Activated CD4-positive, alpha-beta memory T cell treated with anti-CD3 and anti-CD28 coated beads, Interleukin-2, amount 10 ng/mL, durations not matched to agents 7 days and 5 days (primary cell): ENCODE measurements at regions not wholly inside any gene's neighbourhood (a gene's known extent, or its start where the extent isn't known, plus 50 kb on each side); places are given as distances from the start of the nearest gene placed in this dataset.
A peak's percentile ranks its signal among the peaks of the same experiment; 100 is the strongest.

Source experiments
- CTCF ChIA-PET: fragments of 350-600 bp; sonication (Branson Sonifier 250); formaldehyde crosslinking; loops from one replicate; lab custom pipeline; 2021; ENCODE audit warnings: antibody characterized with exemption, inconsistent platforms; lab: Charles Lee
- POLR2A ChIA-PET: fragments of 350-600 bp; sonication (Branson Sonifier 250); formaldehyde crosslinking; loops from one replicate; lab custom pipeline; 2021; ENCODE audit warnings: antibody characterized with exemption; lab: Charles Lee
- DNase-seq: peaks from one replicate; pipeline ENCODE4 v3.0.0-alpha.2; 2020
- H3K27ac Mint-ChIP-seq: one replicate; pipeline ENCODE4 v1.8.0; 2021; ENCODE audit warnings: mild to moderate bottlenecking, mixed read lengths
- H3K27me3 Mint-ChIP-seq: one replicate; pipeline ENCODE4 v1.8.0; 2021; ENCODE audit warnings: mixed read lengths
- H3K36me3 Mint-ChIP-seq: one replicate; pipeline ENCODE4 v1.8.0; 2021; ENCODE audit warnings: low read depth, mixed read lengths
- H3K4me1 Mint-ChIP-seq: one replicate; pipeline ENCODE4 v1.8.0; 2021; ENCODE audit warnings: mixed read lengths
- H3K4me3 Mint-ChIP-seq: one replicate; pipeline ENCODE4 v1.8.0; 2021; ENCODE audit warnings: mild to moderate bottlenecking, mixed read lengths
- H3K9me3 Mint-ChIP-seq: one replicate; pipeline ENCODE4 v1.8.0; 2021; ENCODE audit warnings: mixed read lengths

DNA sequence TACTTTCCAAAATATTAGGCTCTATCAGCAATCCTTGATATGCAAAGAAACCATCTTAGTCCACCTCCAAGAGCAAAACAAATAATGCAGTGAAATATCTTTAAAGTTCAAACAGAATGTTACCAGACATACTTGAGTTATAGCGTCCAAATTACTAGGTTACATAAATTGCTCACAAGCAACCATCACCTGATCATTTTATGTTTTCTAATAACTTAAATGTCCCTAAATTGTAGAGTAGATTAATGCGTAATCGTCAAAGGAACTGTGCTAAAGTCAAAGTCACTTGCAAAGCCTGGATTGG is 350.6 kb upstream of the ARGLU1 start:
- DNase-seq: no peak
- POLR2A ChIA-PET: no interaction called here
- H3K4me3 Mint-ChIP-seq: no peak overlapping the region
- H3K4me1 Mint-ChIP-seq: peaks cover 8% of the 10 kb centered on the region
- CTCF ChIA-PET: interaction anchor here (0.8 to 1.1 kb wide), 2 partner anchors 16 to 233 kb away, joined by 3 read pairs; no protein-coding TSS in a partner anchor
- H3K27ac Mint-ChIP-seq: no peak overlapping the region
- H3K27me3 Mint-ChIP-seq: peaks cover 12% of the 10 kb centered on the region
- H3K9me3 Mint-ChIP-seq: no peaks in the 10 kb centered on the region
- no peaks in the 10 kb centered on the region for H3K36me3 Mint-ChIP-seq

DNA sequence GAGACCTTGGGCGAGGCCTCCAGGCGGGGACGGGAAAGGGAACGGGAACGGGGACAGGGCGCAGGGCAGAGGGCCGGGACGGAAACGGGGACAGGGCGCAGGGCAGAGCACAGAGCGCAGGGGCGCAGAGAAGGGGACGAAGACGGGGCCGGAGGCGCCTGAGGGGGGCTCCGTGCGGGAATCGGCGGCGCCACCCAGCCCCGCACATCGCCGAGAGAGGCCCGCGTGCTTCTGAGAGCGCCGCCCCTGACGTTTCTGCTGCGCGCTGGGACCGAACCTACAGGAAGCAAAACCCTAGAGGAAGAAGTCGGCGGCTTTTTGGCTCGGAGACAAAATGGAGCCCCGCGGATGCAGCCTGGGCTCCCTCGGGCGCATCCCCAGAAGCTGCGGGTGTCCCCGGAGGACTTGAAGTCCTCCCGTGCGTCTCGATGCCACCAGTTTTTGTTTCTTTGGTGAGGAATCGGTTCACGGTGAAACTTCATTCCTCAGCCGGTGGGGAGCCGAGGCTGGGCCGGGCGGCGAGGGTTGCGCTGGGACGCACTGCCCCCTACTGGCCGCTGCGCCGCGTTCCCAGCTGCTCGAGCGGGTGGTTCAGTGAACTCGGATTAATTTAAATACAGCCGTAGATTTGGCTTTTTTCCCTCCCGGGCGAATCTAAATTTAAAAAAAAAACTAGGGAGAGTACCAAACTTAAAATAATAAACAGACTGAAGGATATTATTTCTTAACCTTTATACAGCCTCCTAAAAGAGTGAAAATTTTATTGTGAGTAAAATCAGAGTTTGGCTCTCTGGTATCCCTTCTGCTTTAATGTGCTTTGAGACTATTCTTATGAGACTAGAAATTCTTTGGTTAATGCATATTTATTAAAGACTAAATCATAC is 350.0 kb upstream of the ARGLU1 start:
- Mint-ChIP-seq H3K9me3 (no peaks in the 10 kb centered on the region), H3K36me3 (no peaks in the 10 kb centered on the region), H3K4me1 (peaks cover 8% of the 10 kb centered on the region), H3K4me3 (peak overlapping the region; percentile 72), H3K27me3 (peaks cover 12% of the 10 kb centered on the region), H3K27ac (no peak overlapping the region)
- peak; percentile 72 for DNase-seq
- CTCF ChIA-PET: interaction anchor here (0.8 to 1.1 kb wide), 2 partner anchors 15 to 232 kb away, joined by 3 read pairs; no protein-coding TSS in a partner anchor
- POLR2A ChIA-PET: no interaction called here

DNA sequence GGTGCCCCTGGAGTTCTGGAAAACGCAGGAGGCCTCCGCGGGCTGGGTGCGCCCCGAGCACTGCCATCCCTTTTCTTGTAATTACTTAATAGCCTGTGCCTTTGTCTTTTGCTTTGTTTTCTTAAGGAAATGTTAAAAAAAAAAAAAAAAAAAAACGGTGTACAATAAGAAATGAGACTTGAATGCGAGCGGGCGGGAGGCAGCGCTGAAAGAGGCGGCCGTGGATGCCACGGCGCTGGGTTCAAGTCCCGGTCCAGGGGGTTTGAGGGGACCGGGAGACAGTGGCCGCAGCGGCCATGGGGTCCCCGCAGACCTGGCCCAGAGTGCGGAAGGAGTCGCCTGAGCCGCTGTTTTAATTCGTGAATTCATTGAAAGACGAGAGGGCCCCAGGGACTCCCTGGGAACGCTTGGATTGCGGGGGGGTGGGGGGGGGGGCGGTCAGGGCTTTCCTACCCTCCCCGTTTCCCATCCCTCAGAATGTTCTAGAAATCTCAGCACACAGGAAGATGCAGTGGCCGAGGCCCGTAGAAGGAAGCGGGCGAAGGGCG is 349.2 kb upstream of the ARGLU1 start:
- peaks cover 8% of the 10 kb centered on the region for H3K4me1 Mint-ChIP-seq
- no peak overlapping the region for H3K27ac Mint-ChIP-seq
- POLR2A ChIA-PET: no interaction called here
- DNase-seq: no peak
- CTCF ChIA-PET: no interaction called here
- H3K9me3 Mint-ChIP-seq: no peaks in the 10 kb centered on the region
- H3K36me3 Mint-ChIP-seq: no peaks in the 10 kb centered on the region
- H3K27me3 Mint-ChIP-seq: peaks cover 12% of the 10 kb centered on the region
- no peak overlapping the region for H3K4me3 Mint-ChIP-seq

DNA sequence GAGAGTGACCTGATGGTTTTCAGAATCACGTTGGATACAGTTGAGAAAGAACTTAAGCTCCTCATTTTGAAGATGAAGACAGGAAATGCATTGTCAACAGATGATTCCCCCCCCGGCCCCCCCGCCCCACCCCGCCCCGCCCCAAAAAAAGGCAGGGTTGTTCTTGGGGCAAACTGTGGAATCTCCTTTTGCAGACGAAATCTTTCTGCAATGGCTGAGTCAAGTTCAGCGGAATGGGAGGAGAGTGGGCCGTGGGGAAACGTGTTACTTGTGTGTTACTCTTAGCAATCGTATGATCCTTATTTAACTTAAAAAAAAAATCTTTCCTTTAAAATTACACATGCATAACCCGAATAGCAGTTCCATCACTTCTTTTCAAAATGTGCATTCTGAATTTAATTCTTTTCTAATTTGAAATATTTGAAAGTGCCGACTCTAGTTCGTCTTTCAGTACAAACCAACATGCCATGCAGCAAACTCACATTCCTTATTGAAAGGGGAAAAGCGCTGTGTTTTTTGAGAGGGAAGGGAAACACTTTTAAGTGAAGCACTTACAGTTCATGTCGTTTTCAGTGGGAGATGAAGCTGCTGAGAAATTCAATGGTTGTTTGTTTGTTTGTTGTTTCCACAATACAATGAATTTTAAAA is 348.5 kb upstream of the ARGLU1 start:
- H3K36me3 Mint-ChIP-seq: no peaks in the 10 kb centered on the region

DNA sequence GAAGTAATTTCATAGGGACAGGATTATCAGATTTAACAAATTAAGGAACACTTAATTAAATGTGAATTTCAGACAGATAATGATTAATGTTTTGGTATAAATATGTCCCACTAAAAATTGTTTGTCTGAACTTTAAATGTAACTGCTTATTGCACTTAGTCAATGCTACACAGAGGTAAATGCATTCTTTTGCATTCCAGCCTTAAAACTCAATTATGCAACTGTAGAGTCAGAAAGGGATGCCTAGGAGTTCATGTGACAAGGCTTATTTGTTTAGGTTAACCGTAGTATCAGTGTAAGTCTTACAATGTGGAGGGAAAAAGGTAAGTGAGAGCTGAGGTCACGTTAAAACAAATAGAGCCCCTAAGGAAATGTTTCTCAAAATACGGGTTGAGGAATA is 347.2 kb upstream of the ARGLU1 start:
- Mint-ChIP-seq H3K36me3 (no peaks in the 10 kb centered on the region), H3K27ac (no peak overlapping the region), H3K4me3 (no peak overlapping the region), H3K4me1 (peaks cover 8% of the 10 kb centered on the region), H3K27me3 (peaks cover 12% of the 10 kb centered on the region), H3K9me3 (no peaks in the 10 kb centered on the region)
- no peak for DNase-seq
- ChIA-PET POLR2A (no interaction called here), CTCF (no interaction called here)

More for the DNA sequence above, 348.5 kb upstream of the ARGLU1 start:
- no peak overlapping the region for H3K27ac Mint-ChIP-seq
- H3K4me3 Mint-ChIP-seq: no peak overlapping the region
- no peaks in the 10 kb centered on the region for H3K9me3 Mint-ChIP-seq
- CTCF ChIA-PET: no interaction called here
- H3K27me3 Mint-ChIP-seq: peaks cover 12% of the 10 kb centered on the region
- POLR2A ChIA-PET: no interaction called here
- DNase-seq: no peak
- peaks cover 8% of the 10 kb centered on the region for H3K4me1 Mint-ChIP-seq

DNA sequence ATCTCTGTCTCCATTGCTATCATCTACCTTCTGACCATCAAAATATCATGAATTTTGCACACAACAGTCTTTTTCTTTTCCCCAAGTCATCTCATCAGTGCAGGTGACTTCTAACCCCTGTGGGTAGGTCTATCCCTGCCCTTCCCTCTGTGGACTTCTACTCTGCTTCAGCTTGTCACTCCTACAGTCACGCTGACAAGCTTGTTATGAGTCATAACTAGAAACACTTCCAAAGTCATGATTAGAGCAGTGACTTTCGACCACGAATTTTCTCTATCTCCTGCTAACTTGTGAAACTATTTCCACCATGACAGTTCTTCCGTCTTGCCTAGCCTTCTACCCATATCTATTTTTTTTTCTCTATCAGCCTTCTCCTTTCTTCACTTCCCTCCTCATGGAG is 343.7 kb upstream of the ARGLU1 start:
- ChIA-PET POLR2A (interaction anchor here (0.6 kb wide), 1 partner anchor 10 kb away, joined by 3 read pairs; no protein-coding TSS in a partner anchor), CTCF (no interaction called here)
- Mint-ChIP-seq H3K4me1 (peaks cover under 1% of the 10 kb centered on the region), H3K36me3 (no peaks in the 10 kb centered on the region), H3K27me3 (peaks cover 12% of the 10 kb centered on the region), H3K27ac (no peak overlapping the region), H3K9me3 (no peaks in the 10 kb centered on the region), H3K4me3 (no peak overlapping the region)
- DNase-seq: no peak

DNA sequence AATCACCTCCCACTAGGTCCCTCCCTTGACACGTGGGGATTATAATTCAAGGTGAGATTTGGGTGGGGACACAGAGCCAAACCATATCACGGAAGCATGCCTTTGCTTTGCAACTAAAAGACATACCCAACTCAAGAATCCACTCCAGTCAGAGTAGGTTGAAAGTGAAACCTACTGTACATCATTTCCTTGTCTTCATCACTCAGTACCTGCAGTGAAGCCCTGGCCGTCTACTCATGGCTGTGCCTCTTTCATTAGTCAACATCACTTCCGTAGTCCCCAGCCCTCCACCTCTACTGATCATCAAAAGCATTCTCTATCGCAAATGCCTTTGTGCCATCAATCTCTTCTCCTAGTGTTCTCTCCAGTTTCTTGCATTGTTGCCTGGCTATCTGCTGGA is 343.1 kb upstream of the ARGLU1 start:
- DNase-seq: no peak
- ChIA-PET POLR2A (no interaction called here), CTCF (no interaction called here)
- Mint-ChIP-seq H3K9me3 (no peaks in the 10 kb centered on the region), H3K4me3 (no peak overlapping the region), H3K36me3 (no peaks in the 10 kb centered on the region), H3K4me1 (no peaks in the 10 kb centered on the region), H3K27me3 (peaks cover 12% of the 10 kb centered on the region), H3K27ac (no peak overlapping the region)

DNA sequence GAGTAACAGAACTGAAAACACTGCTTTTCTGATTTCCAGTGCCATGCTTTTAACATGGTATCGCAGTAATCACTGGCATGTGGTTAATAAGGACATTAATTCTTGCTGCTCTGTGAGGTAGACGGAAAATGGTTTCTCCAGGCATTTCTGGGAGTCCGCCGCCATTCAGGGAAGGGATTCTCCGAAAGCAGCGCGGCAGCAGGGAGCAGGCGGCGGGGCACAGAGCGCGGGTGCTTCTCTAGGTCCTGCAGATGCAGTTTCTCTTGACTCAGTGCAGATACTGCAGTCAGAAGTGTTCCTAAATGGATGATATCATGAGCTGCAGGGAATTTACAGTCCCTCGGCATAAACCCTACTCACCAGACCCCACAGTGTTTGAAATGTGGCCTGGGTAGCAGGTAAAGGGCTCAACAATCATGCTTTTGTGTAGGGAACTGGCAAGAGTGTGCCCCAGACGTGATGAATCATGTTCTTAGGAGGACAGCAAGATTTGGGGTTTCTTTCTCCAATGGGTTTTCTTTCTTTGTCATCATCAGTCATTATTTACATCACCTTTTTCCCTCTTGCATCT is 338.6 kb upstream of the ARGLU1 start:
- Mint-ChIP-seq H3K4me1 (no peaks in the 10 kb centered on the region), H3K27me3 (no peaks in the 10 kb centered on the region), H3K36me3 (no peaks in the 10 kb centered on the region), H3K4me3 (no peak overlapping the region), H3K27ac (no peak overlapping the region), H3K9me3 (no peaks in the 10 kb centered on the region)
- CTCF ChIA-PET: no interaction called here
- POLR2A ChIA-PET: no interaction called here
- DNase-seq: no peak

DNA sequence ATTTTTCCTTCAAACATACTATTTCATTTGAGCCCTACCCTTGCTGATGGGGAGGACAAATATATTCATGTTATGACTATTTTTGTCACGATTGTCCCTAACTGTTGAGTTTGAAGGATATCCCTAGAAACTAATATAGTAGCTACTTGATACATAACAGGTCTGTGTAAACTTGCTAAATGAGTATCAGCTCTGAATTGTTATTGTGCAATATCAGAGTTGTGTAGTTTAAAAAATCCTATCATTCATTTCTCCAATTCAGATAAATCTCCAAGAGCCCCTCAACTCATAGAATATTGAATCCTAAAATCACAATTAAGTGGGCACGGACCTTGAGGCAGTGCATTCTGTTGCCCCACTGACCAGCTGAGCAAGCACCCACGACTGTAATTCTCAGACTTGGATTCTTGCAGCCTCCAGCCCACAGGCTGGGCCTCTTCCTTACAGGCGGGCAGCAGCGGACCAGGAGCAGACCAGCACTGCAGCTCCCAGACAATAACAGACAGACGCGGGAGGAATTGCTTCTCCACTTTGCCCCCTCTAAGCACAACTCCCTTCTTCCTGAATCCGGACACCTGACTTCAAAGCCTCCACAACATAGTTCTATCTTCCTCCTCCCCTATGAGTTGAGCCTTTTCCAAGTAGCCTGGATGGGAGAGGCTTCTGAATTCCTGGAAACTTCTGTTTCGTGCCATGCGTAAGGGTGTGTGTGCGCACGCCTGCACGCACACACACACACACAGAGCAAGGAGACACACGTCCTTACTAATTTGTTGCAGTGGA is 337.6 kb upstream of the ARGLU1 start:
- POLR2A ChIA-PET: no interaction called here
- H3K36me3 Mint-ChIP-seq: no peaks in the 10 kb centered on the region
- DNase-seq: no peak
- CTCF ChIA-PET: no interaction called here
- H3K4me1 Mint-ChIP-seq: no peaks in the 10 kb centered on the region
- no peaks in the 10 kb centered on the region for H3K27me3 Mint-ChIP-seq
- no peak overlapping the region for H3K4me3 Mint-ChIP-seq
- no peak overlapping the region for H3K27ac Mint-ChIP-seq
- H3K9me3 Mint-ChIP-seq: no peaks in the 10 kb centered on the region

DNA sequence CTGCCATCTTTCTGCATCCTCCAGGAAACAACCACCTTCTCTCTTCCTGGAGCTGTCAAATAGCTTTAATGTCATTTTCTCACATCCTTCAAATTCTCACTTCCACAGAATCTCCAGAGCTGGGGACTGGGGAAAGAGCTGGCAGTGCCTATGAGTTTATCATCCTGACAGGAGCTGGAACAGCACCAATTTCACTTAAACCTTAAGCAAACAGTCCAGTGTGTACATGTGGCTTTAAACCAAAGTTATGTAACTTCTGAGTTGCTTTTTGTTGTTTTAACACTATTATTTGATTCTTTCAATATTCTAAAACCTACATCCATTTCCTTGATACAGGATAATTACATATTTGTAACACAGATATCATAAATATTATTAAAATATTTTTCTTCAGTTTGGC is 331.5 kb upstream of the ARGLU1 start:
- ChIA-PET CTCF (no interaction called here), POLR2A (no interaction called here)
- no peak overlapping the region for H3K4me3 Mint-ChIP-seq
- H3K4me1 Mint-ChIP-seq: no peaks in the 10 kb centered on the region
- H3K27ac Mint-ChIP-seq: no peak overlapping the region
- H3K9me3 Mint-ChIP-seq: no peaks in the 10 kb centered on the region
- no peak for DNase-seq
- H3K36me3 Mint-ChIP-seq: no peaks in the 10 kb centered on the region
- H3K27me3 Mint-ChIP-seq: no peaks in the 10 kb centered on the region

DNA sequence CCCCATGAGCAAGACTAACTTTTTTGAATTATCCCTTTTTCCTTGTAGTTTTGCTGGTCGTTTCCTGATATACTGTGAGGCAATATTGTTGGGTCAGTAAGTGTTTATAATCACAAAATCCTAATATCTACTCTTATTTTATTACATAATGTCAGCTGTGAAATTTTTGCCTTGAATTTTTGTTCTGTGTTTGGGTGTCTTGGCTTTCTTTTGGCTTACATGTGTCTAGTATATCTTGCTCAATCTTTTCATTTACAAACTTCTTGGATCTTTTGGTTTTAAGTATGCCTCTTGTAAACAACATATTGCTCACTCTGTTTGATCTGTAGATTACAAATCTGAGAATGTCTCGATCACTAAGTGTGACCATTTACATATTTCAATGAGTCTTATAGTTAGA is 330.3 kb upstream of the ARGLU1 start:
- no peaks in the 10 kb centered on the region for H3K4me1 Mint-ChIP-seq
- CTCF ChIA-PET: no interaction called here
- no peak overlapping the region for H3K27ac Mint-ChIP-seq
- POLR2A ChIA-PET: no interaction called here
- no peak for DNase-seq
- H3K36me3 Mint-ChIP-seq: no peaks in the 10 kb centered on the region
- H3K27me3 Mint-ChIP-seq: no peaks in the 10 kb centered on the region
- H3K4me3 Mint-ChIP-seq: no peak overlapping the region
- no peaks in the 10 kb centered on the region for H3K9me3 Mint-ChIP-seq

DNA sequence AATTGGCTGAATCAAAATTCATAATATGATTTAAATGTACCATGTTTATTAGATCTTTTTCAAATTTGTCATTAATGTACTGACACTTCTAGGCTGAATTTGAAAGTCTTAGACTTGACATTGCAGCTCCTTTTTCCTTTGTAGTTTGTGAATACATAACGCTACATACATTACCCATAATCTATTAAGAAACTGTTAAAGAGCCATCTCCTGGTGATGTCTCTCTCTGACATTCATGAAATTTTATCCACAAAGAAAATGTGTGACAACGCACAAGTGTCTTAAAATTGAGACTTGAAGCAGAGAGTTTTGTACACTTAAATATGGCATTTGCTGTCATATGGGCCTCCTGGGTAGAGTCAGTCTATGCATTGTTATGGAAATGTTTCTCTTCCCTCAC is 320.2 kb upstream of the ARGLU1 start:
- H3K27ac Mint-ChIP-seq: no peak overlapping the region
- no peaks in the 10 kb centered on the region for H3K9me3 Mint-ChIP-seq

DNA sequence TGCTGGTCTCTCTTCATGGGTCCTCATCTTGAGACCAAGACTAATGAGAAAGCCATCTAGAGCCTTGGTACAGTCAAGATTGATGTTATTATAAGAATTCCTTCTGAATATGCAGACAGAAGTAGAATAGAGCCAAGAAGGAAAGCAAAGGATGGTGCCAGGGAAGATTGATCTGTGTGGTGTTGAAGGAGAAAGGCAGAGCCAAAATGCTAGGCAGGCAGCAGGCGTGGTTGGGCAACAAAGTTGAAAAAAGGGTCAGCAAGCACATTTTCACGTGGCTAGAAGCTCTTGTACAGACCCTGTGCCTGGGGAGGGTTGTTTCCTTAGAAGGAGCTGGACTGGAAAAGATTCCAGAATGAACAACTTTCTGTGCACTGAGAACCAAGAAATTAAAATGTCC is 319.7 kb upstream of the ARGLU1 start:
- Mint-ChIP-seq H3K27me3 (no peaks in the 10 kb centered on the region), H3K9me3 (no peaks in the 10 kb centered on the region), H3K27ac (no peak overlapping the region), H3K36me3 (no peaks in the 10 kb centered on the region), H3K4me3 (no peak overlapping the region), H3K4me1 (no peaks in the 10 kb centered on the region)
- no peak for DNase-seq
- CTCF ChIA-PET: no interaction called here
- POLR2A ChIA-PET: no interaction called here

More for the DNA sequence above, 320.2 kb upstream of the ARGLU1 start:
- ChIA-PET CTCF (no interaction called here), POLR2A (no interaction called here)
- Mint-ChIP-seq H3K4me1 (no peaks in the 10 kb centered on the region), H3K27me3 (no peaks in the 10 kb centered on the region), H3K36me3 (no peaks in the 10 kb centered on the region), H3K4me3 (no peak overlapping the region)
- DNase-seq: no peak
